HG02642 (cell line): ENCODE measurements at regions not wholly inside any gene's neighbourhood (a gene's known extent, or its start where the extent isn't known, plus 50 kb on each side); places are given as distances from the start of the nearest gene placed in this dataset.
"Not testable (repeated sequence)": the region's sequence is repeated elsewhere in the genome, so short reads cannot be mapped to it uniquely, and the experiment has no call there.

Experiments used
- ATAC-seq: cut with Tn5 transposase; IDR thresholded peaks from one replicate; pipeline ENCODE4 v1.9.1; 2021; ENCODE audit warnings: mild to moderate bottlenecking; ENCODE audit not compliant: unreplicated experiment, poor library complexity

DNA sequence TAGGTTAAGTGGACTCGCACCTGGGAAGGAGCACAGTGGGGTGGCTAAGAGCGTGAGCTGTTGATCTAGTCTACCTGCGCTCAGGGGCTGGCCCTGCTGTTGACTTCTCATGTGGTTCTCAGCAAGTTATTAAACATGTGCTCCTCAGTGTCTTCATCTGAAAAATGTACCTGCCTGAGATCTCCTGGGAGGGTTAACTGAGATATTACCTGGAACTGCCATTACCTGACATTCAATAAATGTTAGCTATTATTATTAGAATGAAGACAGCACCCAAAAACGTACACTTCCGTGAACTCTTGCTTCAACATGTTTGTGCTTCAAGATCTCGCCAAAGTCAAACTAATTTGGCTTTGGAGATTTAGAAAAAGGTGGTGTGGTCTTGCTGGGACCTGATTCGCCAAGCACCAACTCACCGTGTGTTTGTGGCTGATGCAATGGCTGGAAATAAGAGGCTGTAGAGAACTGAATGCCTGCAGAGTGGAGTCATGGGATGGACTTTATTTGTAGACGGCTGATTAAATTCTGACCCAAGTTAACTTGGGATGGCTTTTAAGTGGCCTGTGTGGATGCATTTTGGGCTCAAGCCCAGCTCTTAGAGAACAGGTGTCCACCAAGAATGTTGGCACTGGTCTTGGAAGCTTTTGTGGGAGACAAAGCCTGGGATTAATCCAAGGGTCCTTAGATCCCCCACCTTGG lies 692.9 kb downstream of the QKI start:
- ATAC-seq: no peak

DNA sequence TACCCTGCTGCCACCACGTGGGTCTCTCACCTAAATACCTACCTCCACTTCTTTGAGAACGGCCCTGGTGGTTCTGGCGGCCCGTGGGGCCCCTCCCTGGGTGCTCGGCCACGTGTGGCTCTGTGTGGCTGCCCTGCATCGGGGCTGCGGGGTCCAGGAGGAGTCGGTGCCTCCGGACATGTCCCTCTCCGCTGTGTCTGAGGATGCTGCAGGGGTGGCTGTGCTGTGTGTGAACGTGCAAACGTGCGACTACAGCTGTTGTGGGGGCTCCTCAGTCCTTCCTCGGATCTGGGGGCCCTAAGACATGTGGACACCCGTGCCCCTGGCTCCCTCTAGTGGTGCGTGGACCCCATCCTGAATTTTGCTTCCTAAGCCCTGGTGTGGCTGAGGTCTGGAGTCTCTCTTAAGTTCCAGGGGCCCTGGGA lies 691.8 kb downstream of the QKI start:
- ATAC-seq: no peak

DNA sequence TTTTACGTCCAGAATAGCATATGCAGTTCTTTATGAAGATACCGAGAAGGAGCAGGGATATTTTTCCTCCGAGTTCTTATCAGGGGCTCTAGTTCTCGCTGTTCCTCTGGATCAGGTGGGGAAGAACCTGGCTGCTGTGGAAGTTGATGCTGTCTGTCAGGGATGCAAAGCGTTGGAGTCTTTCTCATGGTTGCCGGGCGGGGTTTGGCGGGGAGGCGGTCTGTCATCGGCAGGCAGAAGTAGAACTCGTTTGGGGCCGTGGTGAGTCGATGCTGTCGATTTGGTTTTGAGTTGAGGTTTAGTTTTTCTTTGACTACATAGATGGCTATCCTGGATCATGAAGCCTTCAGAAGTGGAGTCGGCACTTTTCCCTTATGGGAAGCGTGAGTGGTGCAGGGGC lies 691.2 kb downstream of the QKI start:
- no peak for ATAC-seq

DNA sequence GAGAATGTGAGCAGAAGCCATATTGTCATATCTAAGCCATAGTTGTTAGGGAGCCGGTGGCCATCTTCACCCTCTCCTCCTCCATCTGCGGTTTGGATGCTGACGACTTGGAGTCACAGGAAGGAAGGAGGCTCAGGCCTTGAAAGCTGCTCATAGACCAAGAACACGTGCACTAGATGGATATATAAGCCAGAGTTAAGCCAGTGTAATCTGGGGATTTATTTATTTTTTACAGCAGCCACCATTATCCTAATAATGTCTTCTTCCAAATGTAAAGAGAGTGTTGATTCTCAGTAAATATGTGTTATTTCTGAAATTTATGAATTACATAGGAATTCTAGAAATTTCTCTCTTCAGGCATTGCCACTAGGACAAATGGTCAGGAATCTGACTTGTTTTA lies 689.9 kb downstream of the QKI start:
- ATAC-seq: no peak

DNA sequence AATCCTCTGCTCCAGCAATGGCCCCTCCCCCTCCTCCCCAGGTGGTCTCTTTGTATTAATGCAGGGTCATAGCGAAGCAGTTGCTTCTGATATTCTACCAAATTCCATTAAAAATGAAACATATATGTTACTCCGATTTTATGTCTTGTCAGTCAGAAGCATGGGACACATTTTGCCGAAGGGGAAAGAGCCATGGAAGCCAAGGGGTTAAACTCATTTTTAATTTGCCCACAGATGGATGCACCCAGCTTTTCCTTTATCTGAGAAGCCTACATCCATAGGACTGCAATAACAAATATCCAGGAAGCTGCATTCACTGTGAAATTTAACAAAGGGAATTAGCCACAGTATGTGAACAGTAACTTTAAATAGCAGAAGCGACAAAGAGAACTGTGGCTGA lies 688.2 kb downstream of the QKI start:
- ATAC-seq: no peak

DNA sequence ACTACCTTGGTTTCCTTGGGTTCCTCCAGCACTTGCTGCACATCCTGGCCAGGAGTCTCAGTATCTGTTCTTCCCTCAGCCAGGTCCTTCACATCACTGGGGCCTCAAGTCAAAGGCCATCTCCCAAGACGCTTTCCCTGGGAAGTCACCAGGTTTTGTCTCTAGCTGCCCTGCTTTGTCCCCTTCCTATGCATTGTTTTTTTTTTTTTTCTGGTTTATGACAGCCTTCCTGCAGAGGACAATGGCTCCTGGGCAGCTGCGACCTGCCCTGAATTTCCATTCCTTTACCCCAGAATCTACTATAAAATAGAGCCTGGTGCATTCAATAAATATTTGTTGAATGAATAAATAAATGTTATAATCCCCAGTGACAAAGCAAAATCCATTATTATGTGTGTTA lies 687.3 kb downstream of the QKI start:
- ATAC-seq: no peak

DNA sequence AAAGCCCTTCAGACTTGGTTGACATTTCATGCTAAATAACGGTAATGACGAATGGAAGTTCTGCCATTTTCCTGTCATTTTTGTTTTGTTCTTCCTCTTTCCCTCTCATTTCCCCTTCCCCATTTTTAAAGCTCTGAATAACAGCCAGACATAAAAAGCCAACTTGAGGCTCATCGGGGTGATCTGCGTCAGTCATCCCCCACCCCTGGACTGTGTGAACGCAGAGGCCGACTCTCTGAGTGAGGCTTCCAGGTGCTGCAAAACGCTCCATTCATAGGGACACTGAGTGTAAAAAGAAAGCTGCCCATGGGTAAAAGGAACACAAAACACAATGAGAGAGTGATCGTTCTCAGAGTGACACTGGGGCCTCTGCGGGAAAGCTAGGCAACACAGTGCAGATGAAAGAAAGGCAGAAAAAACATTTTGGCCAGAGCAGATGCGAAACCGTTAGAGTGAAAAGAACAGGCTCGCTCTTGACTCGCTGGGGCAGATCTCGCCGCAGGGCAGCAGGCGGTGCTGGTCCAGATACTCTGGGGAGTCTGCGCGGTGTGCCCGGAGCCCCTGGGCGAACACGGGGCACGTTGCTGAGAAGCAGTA lies 684.8 kb downstream of the QKI start:
- ATAC-seq: no peak

DNA sequence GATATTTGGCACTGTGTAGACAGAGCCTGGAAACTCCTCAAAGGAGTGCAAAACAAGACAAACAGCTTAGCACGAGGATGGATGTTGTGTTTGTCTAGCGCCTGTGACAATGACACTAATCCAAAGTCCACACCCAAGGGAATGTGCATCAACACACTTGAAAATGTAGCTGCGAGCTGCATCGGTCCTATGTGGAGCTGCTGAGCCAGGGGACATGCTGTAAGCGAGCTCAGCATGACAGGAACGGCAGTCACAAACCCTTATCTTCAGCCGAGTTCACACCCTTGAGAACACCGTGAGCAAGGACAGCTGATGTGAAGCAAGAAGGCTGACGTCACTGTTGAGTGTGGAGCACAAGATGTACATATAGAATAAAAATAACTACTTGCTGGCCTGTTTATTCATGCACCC lies 684.3 kb downstream of the QKI start:
- ATAC-seq: no peak

DNA sequence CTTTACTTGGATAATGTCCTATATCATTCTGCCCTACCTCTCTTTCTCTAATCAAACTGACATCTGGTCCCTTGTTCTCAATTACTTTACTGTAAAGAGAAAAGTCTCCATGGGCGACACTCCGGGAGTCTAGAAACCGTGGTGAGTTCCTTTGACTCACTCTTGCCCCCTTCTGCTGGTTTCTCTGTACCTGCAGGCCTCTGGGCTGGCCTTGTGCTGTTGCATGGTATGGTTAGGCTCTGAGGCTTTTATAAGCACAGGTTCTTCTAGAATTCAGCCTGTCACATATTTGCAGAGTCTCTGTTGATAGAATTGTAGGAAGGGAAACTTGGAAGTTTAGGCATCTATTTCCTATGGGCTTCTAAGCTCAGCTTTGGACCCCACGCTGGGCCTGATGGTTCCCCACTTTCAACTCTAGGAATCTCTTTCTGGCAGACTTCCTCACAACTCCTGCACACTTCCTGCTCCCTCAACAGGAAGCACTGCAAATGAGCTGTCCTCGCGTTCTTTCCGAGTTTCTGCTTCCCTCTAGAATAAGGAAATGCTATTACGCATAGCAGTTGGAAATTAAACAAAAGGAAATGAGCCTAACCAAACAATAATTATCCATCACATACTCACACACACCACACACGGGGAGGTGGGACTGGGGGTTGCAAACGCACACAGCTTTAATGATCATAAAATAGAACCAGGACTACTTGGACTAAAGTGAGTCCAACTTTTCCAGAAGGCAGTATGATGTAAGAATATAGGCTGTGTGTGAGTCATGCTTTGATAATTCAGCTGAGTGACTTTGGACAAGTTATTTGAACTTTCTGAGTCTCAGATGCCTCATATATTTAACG lies 683.3 kb downstream of the QKI start:
- ATAC-seq: no peak

DNA sequence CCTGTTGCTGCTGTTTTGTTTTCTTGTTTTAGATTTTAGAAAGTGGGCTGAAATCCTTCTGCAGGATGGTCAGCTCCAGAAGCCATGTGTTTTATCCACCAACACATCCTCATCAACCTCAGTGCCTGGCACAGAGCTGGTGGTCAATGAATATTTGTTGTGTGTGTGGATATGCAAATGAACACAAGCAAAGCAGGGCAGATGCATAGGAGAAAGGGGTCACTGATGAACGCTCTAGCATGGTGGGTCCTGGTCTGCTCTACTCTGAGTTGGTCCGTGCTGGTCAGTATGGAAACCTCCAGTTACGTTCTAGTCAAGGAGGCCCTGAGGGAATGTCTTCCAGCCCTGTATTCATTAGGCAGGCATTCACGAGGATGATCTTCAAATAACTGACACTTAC lies 682.5 kb downstream of the QKI start:
- no peak for ATAC-seq

DNA sequence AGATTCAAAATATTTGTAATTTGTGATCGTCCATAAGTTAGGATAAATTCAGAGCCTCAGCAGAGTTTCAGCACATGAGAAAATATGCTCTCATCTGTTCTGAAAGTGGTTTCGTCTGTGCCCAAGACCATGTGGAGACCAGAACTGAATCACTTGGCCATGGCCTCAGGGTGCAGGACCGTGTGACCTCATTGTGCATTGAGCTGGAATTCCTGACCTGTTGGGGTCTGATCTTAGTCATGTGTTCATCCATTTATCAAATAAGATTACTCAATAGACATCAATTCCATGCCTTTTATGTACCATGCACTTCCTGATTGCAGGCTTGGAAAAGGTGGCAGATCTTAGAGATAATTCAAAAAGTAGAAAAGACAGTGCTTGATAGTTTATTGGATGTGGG lies 680.5 kb downstream of the QKI start:
- no peak for ATAC-seq

DNA sequence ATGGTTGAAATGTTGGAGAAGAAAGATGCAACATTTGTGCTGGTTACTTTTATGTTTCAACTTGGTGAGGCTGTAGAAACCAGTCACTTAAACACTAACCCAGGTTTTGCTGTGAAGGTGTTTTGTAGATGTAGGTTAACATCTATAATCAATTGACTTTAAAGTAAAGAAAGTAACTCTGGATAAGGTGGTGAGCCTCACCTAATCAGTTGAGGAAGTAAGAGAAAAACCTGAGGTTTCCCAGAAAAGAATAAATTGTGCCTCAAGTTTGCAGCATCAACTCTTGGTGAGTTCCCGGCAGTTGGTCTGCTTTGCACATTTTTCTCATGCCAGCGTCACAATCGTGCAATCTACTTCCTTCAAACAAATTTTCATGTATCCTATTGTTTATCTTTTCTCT lies 673.4 kb downstream of the QKI start:
- ATAC-seq: no peak

DNA sequence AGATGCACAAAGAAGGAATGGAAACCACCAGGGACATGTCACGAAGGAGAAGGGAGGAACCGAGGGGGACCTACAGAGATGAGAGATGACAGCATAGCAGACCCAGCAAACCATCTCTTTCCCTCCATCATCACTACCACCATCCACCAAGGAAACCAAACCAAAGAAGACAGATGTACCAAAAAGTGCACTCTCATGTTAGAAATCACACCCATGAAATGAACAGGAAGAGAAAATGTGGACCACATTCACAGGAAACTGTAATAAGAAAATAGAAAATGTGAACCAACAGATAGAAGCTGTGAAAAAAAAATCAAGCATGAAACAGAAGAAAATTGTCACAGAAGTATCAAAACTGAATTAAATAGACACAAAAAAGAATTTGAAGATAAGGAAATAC lies 672.7 kb downstream of the QKI start:
- no peak for ATAC-seq

DNA sequence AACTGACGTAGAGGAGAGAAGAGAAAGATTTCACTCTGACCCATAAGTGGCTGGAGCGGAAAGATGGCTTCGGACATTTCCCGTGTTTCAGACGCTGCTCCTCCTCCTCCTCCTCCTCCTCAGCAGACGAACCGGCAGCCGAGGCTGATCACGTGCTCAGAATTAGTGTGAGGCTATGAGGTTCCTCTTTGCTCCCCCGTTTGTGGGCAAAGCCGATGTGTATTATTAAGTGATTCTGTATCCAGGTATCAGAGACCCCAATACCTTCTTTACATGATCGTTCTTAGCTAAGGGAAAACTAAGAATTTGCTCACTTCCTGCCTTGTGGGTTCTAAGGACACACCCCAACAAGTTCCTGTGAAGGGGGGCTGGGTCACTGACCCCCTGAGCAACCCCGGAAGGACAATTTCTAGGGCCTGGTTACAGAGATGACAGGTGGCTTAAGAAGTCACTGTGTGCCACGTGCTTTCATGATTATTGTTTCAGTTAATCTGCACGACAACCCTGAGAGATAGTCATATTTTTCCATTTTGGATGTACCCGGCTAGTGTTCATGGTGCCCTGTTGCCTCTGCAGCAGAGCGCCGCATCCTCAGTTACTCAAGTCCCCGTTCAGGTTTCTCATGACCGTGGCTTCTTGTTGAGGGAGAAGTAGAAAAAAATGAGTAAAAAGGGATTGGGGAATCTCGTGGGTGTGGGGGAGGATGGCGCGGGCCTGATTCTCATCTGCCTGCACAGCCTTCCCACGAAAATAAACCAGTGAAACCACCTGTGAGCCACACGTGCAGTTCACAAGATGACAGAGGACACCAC lies 671.8 kb downstream of the QKI start:
- ATAC-seq: no peak

DNA sequence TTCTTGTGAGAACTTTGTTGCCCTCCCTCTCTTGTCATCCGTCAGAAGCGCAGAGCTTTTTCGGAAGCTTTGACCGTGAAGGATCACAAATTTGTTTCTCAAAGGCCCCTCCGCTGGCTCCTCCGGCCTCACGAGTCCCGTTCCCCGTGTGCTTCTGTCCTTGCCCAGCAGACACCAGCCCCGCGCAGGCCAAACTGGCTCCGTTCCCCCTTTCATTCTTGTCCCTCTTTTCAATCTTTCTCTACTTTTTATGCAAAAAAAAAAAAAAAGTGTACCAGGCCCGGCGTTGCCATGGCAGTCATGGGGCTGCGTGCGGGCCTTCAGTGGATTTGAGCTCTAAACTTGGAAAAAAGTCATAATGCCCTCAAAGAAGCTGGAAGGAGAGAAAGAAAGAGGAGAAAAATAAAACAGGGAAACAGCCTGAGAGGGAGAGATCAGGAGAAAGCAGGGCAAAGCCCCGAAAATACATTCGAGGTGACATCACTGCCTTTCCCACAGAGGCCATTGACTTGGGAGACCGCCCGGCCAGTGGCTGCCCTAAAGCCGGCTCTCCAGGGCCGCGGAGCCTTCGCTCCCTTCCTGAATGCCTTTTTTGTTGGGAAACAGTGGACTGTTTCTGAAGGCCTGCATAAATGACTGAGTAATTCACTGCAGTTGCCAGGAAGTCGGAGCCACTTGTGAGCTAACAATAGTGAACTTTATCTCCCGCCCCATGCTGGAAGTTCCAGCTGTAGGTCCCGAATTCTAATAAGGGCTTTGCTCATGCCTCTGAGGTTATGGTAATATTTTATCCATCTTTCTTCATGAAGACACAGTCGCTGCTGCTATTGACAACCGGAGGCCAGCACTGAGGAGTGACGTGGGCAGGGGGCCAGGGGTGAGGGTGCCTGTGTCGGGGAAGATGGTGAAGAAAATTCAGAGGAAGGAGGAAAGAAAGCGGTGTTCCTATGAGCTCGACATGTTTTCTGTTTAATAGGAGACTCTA lies 670.9 kb downstream of the QKI start:
- ATAC-seq: no peak

DNA sequence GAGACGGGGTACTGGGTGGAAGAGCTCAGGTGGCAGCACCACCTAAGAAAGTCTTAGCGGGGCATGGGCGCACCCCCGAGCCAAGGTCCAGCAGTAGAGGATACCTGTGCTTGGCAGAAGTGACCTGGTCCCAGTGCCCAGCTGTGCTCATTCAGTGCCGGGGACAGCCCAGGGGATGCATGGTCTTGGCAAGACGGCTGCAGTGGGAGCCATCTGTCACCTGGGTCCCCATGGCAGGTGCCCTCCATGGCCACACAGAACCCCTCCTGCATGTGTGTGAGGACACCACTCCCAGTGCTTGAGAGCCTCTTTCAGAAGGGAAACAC lies 664.7 kb downstream of the QKI start:
- no peak for ATAC-seq

DNA sequence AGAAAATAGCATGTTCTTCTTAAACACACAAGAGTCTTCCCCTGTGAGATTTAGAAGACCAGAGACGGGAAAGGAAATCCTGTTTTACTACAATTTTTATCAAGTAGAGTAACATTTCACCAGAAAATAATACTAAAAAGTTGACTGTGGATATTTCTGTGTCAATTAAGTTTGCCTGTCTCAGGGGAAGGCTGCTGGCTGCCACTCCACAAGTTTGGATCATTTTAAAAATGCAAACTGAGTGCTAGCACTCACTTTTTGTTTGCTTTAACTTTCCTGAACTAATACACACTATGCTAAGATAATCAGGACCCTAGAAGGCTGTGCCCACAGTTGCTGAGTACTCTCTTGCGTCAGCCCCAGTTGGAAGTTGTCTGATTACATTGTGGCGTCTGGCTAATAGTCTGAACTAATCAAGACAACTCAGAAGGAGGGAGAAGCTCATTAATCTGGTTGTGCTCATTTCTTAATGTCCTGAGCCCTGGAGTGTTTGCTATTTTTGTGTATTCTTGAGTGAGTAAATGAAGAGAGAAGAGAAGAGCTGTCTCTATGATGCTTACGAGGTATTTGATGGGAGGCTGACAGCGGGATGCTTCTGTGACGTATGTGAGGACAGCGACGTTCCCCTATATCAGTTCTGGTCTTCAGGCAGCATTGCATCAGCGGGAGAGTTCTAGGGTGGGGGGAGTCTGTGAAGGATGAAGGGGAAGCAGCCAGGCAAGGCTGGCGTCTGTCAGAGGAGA lies 664.2 kb downstream of the QKI start:
- ATAC-seq: no peak

DNA sequence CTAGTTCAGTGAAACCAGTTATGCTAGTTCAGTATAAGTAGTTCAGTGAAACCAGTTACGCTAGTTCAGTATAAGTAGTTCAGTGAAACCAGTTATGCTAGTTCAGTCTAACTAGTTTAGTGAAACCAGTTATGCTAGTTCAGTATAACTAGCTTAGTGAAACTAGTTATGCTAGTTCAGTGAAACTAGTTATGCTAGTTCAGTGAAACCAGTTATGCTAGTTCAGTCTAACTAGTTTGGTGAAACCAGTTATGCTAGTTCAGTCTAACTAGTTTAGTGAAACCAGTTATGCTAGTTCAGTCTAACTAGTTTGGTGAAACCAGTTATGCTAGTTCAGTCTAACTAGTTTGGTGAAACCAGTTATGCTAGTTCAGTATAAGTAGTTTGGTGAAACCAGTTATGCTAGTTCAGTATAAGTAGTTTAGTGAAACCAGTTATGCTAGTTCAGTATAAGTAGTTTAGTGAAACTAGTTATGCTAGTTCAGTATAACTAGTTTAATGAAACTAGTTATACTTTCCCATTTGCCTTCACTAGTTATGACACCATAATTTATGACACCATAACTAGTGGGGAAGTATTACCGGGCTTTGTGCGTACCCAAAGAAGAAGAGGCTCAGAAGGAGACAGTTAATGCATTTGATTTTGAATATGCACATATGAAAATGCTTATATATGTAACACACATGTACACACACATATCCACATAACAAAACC lies 662.5 kb downstream of the QKI start:
- not testable (repeated sequence) for ATAC-seq
